Left hindlimb (tissue), 1 donor: ENCODE measurements at regions not wholly inside any gene's neighbourhood (a gene's known extent, or its start where the extent isn't known, plus 50 kb on each side); places are given as distances from the start of the nearest gene placed in this dataset.
"Not testable (repeated sequence)": the region's sequence is repeated elsewhere in the genome, so short reads cannot be mapped to it uniquely, and the experiment has no call there.

Experiments used
- DNase-seq: peaks from one replicate; pipeline ENCODE4 v3.0.0-alpha.2; 2018

- DNase-seq = no peak
Measured at GRCh38 chr1:200496937-200497336, 87.1 kb upstream of the ZNF281 start.

GRCh38 chr1:200495901-200496300 is 86.1 kb upstream of the ZNF281 start:
- no peak for DNase-seq

GRCh38 chr1:200493344-200493743 is 83.5 kb upstream of the ZNF281 start:
- no peak for DNase-seq

GRCh38 chr1:200491103-200491502 is 81.3 kb upstream of the ZNF281 start:
- no peak for DNase-seq

DNA sequence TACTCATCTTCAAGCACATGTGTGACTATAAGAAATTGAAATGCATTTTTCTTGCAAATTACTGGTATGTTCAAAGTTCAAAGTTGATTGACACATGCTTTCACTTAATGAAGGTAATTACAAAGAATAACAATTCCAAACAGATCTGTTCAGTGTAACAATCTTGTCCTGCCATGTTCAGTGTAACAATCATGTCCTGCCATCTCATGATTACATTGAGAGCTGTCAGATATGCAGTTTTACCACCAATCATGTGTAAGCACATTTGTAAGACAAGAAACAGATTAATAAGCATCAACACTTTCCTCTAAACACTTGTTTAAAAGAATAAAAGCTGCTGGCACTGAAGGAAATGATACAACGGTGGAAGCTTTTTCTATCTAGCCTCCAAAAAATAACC is 80.3 kb upstream of the ZNF281 start:
- DNase-seq = no peak

DNA sequence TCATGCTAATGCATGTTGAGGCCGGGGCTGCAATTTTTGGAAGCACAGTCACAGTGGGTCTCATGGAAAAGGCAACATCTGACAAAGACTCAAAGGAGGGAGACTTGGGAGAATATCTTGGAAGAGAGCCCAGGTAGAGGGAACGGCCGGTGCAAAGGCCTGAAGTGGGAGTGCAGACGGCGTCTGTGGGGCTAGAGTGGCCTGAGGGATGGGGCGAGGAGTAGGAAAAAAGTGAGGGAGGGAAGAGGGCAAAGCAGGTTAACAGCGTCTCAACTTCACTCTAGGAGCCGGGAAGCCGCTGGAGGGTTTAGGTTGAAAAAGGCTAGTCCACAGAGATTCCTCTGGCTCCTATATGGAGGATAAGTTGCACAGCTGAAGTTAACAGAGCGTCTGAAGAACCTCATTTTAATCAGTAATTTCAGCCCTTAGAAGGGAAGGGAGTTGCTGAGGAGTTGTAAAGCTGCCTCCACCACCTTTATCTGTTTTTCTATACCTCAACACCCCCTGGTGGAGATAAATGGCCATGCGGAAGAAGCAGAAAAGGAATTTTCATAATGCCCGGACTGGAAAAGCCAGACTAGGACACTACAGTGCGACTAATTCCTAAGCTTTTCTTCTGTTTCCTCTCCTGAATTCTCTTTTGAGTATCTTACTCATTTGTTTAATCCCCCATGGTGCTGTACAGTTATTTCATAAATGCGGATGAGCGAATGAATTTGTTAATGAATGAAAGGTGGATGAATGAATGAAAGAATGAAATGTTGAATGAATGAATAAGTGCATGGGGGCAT is 78.7 kb upstream of the ZNF281 start:
- DNase-seq = peak; percentile 48

GRCh38 chr1:200487650-200488049 is 77.8 kb upstream of the ZNF281 start:
- no peak for DNase-seq

DNA sequence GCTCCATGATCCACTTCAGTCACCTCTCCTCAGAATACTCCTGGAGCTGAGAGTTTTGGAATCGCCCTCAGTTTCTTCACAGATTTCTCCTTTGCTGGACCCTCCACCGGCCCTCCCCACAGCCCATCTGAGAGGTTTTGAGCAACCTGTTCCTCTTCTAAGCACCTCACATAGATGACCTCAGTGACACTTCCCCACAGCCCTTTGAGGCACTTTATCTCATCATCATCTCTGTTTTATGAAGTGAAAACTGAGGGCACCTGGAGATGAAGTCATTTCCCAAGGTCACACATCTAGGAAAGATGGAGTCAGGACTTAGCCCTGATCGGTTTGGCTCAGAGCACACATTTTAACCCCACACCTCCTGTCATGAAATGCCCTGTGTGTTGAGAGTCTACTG is 76.8 kb upstream of the ZNF281 start:
- DNase-seq = no peak

- DNase-seq = not testable (repeated sequence)
Measured at GRCh38 chr1:200484438-200484946, 74.7 kb upstream of the ZNF281 start.

DNA sequence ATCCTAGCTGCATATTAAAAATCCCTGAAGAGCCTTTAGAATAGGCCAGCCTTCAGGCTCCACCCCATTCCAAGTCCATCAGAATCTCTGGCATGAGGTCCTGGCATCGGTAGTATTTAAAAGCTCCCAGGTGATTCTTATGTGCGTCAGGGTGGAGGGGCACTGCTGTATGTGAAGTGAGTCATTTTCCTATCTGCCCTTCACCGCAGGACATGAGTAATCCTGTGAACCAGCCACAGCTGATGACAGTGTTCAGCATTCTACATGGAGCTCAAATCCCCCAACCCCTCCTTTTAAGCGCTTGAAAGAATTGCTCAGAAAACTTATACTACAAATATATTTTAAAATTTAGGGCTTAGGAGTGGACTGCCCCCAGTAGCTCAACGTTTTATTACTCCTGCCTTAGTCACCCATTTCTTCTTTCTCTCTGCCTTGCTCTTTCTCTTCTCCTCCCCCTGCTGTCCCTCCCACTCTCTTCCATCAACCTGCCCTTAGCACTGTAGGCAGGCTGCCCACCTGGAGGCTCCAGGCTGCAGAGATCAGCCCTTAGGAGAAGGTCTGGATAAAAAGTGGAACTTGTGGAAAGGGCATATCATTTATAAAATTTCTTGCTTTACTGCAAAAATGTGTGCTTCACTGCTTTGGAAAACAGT is 73.8 kb upstream of the ZNF281 start:
- peak; percentile 68 for DNase-seq

GRCh38 chr1:200480964-200481363 is 71.1 kb upstream of the ZNF281 start:
- DNase-seq = no peak

DNA sequence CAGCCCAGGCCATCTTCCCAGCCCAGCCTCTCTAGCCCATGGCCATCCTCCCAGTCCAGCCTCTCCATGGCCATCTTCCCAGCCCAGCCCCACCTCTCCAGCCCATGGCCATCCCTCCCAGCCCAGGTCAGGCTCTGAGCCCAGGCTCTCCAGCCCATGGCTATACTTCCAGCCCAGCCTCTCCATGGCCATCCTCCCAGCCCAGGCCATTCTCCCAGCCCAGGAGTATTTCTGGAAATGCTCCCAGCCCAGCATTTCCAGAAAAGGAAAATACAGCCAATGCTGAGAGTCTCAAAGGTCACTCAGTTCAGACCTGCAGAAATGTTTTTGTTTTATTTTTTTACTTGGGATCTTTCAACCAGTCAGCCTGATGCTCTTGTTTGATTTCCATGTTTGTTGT is 70.0 kb upstream of the ZNF281 start:
- DNase-seq = peak; percentile 43

DNA sequence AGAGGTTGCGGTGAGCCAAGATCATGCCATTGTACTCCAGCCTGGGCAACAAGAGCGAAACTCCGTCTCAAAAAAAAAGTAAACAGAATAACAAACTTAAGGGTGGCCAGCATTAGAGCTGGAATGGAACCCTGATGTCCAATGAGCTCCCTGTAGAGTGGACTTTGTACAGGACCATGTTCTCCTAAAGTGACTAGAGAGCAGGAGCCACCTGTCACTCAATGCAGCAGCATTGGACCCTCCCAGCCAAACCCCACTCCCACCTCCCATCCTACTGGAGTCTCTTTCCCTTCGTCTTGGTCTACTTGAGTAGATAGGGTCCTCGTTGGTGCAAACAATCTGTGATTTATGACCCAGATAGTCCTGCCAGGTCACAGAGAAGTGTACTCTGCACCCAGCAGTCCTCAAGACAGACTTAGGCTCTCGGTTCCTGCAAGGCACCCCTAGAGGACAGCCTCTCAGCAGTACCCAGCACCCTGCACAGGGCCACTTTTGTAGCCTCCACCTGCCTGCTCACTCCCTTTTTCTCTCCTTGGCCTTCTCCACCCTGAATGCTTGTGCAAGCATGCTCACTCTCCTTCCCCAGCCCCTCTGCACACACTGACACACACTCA is 69.2 kb upstream of the ZNF281 start:
- DNase-seq = no peak

DNA sequence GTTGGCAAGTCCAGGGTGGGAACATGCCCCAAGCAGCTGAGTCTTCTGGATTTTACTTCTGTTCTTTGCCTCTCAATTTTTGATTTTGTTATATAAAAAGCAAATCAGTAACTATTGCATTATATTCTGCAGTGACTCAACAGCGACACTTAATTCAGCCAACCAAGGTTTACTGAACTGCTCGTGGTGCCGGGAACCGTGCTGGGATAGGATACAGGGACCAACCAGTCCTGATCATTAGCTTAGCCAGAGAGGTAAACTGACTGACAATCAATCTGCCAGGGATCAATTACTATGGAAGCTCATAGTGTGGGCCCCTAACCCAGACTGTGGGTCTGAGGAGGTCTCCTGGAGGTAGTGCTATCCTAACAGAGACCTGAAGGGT is 68.4 kb upstream of the ZNF281 start:
- no peak for DNase-seq

- DNase-seq = no peak
Measured at GRCh38 chr1:200474633-200475032, 64.8 kb upstream of the ZNF281 start.

DNA sequence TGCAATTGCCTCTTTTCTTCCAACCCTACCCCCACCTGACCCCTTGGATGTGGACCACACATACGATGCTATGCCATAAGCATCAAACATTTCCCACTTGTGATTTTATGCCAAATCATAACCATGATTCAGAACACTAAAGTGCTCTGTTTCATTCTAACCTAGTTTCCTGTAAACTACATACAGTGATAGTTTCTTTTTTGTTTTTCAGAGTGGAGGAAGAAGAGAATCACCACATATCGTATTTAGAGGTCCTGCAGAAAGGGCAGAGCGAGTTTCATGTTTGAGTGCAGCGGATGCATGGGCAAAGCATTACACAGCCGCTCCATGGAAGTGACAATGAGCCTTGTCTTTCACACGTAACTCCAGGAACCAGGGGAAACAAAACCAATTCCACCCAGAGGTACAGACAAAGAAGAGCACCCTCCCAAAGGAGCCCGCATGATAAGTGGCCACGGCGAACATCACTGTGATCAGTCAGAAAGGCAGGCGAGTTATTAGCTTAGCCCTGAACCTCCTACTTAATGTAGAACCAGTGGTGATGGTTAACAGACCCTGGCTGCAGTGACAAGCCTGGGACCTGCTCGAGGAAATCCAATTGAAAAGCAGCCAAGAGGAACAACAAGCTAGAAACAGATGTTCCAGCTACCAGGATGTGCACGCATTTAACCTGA is 64.0 kb upstream of the ZNF281 start:
- no peak for DNase-seq

DNA sequence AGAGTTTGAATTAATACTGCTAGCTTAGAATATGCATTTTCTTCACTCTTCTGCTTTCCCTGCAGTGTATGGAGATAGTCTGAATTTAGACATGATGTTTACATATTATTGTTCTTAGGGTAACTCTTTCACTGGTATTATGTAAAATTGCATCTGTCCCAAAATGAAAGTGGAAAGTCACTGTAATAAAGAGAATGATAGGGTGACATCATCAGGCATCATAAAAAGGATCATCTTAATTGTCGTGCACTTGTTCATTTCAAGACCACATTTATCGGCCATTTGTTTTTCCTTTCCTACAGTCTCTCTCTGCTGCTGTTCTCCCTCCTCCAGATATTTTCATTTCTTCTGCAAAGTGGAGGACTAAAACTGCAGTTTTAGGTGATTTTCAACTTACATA is 61.9 kb upstream of the ZNF281 start:
- DNase-seq = no peak

DNA sequence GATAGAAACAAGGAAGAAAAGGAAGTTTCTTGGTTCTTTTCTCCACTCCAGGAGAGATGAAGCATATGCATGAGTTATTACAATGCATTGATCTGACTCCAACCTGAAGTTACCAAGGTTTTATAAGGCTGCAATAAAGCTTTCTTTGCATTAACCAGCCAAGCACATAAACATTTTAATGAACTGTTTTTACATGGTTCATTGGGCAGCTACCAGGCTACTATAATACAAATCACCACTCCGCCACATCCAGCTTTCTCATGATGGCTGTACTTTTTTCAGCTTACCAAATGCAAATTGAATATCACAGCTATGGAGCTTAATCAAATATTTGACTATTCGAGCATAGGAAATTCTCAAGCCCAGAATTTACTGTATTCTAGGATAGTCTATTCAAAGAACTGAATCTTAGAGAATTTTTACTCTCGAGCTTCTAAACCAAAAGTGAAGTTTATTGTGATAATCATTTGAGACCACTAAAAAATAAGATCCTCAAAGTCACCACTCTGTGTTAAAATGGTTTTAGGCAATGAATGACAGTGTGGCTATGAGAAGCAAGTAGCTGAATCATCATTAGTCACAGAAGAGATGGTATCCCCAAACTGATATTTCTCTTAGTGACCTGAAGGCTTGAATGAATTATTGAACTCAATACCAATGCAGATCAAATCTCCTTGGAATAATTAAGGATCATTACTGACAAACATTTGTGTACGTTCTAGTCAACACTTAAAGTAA is 58.6 kb upstream of the ZNF281 start:
- DNase-seq = no peak

DNA sequence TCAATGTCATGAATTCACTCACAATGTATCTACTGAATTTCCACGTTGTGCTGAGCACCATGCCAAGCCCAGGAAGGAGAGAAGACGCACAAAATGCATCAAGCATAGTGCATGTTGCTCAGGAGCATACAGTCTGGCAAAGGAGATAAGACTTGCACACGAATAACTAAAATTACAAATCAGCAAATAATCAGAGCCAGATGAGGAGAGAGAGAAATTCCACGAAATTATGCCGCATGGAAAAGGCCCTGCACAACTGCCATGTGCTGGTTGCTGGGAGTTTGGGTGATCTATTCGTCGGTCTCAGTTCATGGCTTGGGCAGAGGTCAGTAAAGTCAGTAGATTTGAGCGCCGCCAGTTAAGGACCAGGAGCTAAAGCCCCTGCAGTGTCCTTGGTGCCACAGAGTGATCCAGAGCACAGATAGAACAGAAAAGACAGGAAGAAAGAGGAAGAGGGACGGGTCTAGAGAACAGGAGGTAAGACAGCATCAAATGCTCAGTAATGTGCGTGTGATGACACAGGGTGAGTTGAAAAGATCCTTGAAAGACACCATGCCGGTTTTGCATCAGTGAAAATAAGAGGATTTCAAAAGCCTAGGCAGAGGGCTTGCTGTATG is 55.1 kb upstream of the ZNF281 start:
- no peak for DNase-seq
